Motor neuron (in vitro differentiated cells): ENCODE measurements at regions not wholly inside any gene's neighbourhood (a gene's known extent, or its start where the extent isn't known, plus 50 kb on each side); places are given as distances from the start of the nearest gene placed in this dataset.

Experiments
- ATAC-seq, 8 experiments: fragments of 200-7000 bp; cut with Tn5 transposase; replicated peaks in 6 of 8; 2 replicates each; pipeline ENCODE4 v1.8.0; 2021; ENCODE audit warnings: mild to moderate bottlenecking in 8 of 8, moderate library complexity in 8 of 8
- H3K27ac ChIP-seq, 2 donors: fragments of 250-450 bp; sonication (Bioruptor Pico); 2 replicates each; pipeline ENCODE4 v1.9.0; 2021; ENCODE audit warnings: antibody characterized with exemption in 2 of 2, mild to moderate bottlenecking in 2 of 2, moderate library complexity in 1 of 2
- H3K4me1 ChIP-seq, 2 donors: fragments of 250-450 bp; sonication (Bioruptor Pico); replicated peaks in 1 of 2; 2 replicates each; pipeline ENCODE4 v1.6.1; 2021; ENCODE audit warnings: antibody characterized with exemption in 2 of 2, mild to moderate bottlenecking in 2 of 2, moderate library complexity in 1 of 2
- H3K4me3 ChIP-seq, 5 donors: fragments of 250-450 bp; sonication (Bioruptor Pico); 2 replicates each; pipeline ENCODE4 v1.9.0; 2021; ENCODE audit warnings: antibody characterized with exemption in 5 of 5, mild to moderate bottlenecking in 5 of 5, moderate library complexity in 4 of 5
- WGBS, 10 experiments: fragments of 450-650 bp; shearing (Covaris generic); methylation state at CpG; one replicate each; pipeline ENCODE4 v1.0.0; 2022; 5-methylcytosine and 5-hydroxymethylcytosine counted together
- in situ Hi-C, 9 experiments: fragments of 400-800 bp; cut with MboI; loops; one replicate each; pipeline ENCODE4 v1.15.0; 2021; ENCODE audit warnings: low sequenced_read_pairs in 9 of 9, low pct_unique_long_range_greater_than_20kb in 2 of 9; ENCODE audit not compliant: unreplicated experiment in 9 of 9

- Histone ChIP-seq H3K4me1 (peaks cover 8 to 25% of the 10 kb centered on the region in 2 donors), H3K27ac (no peak overlapping the region), H3K4me3 (no peak overlapping the region)
- no peak for ATAC-seq
- 60 to 100% methylated on average over 1 to 2 of the region's 11 CpGs; no CpG with 5 or more reads in 8 of the 10 experiments for WGBS, 10 experiments
- in situ Hi-C loops = no loop called here
Measured at GRCh38 chr2:9109871-9110270, 96.7 kb upstream of the ASAP2 start.

GRCh38 chr2:9108210-9108967 is 98.2 kb upstream of the ASAP2 start:
- ATAC-seq = peak in 5 of 8 experiments; percentile 14 to 43 (median 28)
- peaks cover 8 to 25% of the 10 kb centered on the region in 2 donors for H3K4me1 ChIP-seq
- in situ Hi-C loops = no loop called here
- no peak overlapping the region for H3K4me3 ChIP-seq
- WGBS, 10 experiments = 20 to 100% (median 80%) methylated on average over 1 to 5 of the region's 11 CpGs; no CpG with 5 or more reads in 3 of the 10 experiments
- no peak overlapping the region for H3K27ac ChIP-seq

GRCh38 chr2:9107168-9108025 is 99.2 kb upstream of the ASAP2 start:
- 43 to 100% (median 77%) methylated on average over 1 to 9 of the region's 16 CpGs; no CpG with 5 or more reads in 1 of the 10 experiments for WGBS, 10 experiments
- H3K4me3 ChIP-seq = no peak overlapping the region
- in situ Hi-C loops = no loop called here
- no peak for ATAC-seq
- H3K27ac ChIP-seq = peak overlapping the region in 1 of 2 donors; percentile 58
- peaks cover 8 to 25% of the 10 kb centered on the region in 2 donors for H3K4me1 ChIP-seq

- Histone ChIP-seq H3K4me1 (peaks cover 8 to 23% of the 10 kb centered on the region in 2 donors), H3K27ac (no peak overlapping the region), H3K4me3 (no peak overlapping the region)
- peak in 5 of 8 experiments; percentile 73 to 82 (median 76) for ATAC-seq
- 60 to 100% (median 100%) methylated on average over 1 to 9 of the region's 12 CpGs; no CpG with 5 or more reads in 3 of the 10 experiments for WGBS, 10 experiments
- in situ Hi-C loops = no loop called here
Measured at GRCh38 chr2:9106338-9107167, 100.1 kb upstream of the ASAP2 start.

- WGBS, 10 experiments = 40 to 100% (median 80%) methylated on average over 1 to 8 of the region's 21 CpGs
- no peak for ATAC-seq
- in situ Hi-C loops = no loop called here
- Histone ChIP-seq H3K27ac (no peak overlapping the region), H3K4me3 (no peak overlapping the region), H3K4me1 (peaks cover 8 to 23% of the 10 kb centered on the region in 2 donors)
Measured at GRCh38 chr2:9105601-9106337, 100.8 kb upstream of the ASAP2 start.

- in situ Hi-C loops = no loop called here
- H3K4me3 ChIP-seq = no peak overlapping the region
- no peak for ATAC-seq
- H3K4me1 ChIP-seq = peaks cover 8 to 23% of the 10 kb centered on the region in 2 donors
- 76 to 100% (median 93%) methylated on average over 1 to 12 of the region's 14 CpGs; no CpG with 5 or more reads in 2 of the 10 experiments for WGBS, 10 experiments
- H3K27ac ChIP-seq = no peak overlapping the region
Measured at GRCh38 chr2:9103663-9104277, 100.3 kb upstream of the MBOAT2 start.

- 63 to 90% (median 81%) methylated on average over 2 to 12 of the region's 21 CpGs; no CpG with 5 or more reads in 2 of the 10 experiments for WGBS, 10 experiments
- Histone ChIP-seq H3K4me1 (peaks cover 8 to 17% of the 10 kb centered on the region in 2 donors), H3K27ac (no peak overlapping the region), H3K4me3 (no peak overlapping the region)
- ATAC-seq = no peak
- in situ Hi-C loops = no loop called here
Measured at GRCh38 chr2:9102861-9103662, 99.6 kb upstream of the MBOAT2 start.

GRCh38 chr2:9101763-9102425 is 98.4 kb upstream of the MBOAT2 start:
- WGBS, 10 experiments = 65 to 100% (median 82%) methylated on average over 2 to 10 of the region's 11 CpGs; no CpG with 5 or more reads in 1 of the 10 experiments
- H3K4me1 ChIP-seq = peaks cover 11% of the 10 kb centered on the region in 2 donors
- H3K4me3 ChIP-seq = no peak overlapping the region
- ATAC-seq = no peak
- H3K27ac ChIP-seq = no peak overlapping the region
- in situ Hi-C loops = no loop called here

GRCh38 chr2:9100080-9100876 is 96.8 kb upstream of the MBOAT2 start:
- Histone ChIP-seq H3K27ac (no peak overlapping the region), H3K4me3 (no peak overlapping the region), H3K4me1 (peaks cover 6 to 14% of the 10 kb centered on the region in 2 donors)
- 75 to 100% (median 96%) methylated on average over 1 to 10 of the region's 10 CpGs; no CpG with 5 or more reads in 2 of the 10 experiments for WGBS, 10 experiments
- in situ Hi-C loops = no loop called here
- no peak for ATAC-seq

GRCh38 chr2:9099341-9099751 is 95.9 kb upstream of the MBOAT2 start:
- no peak overlapping the region for H3K4me3 ChIP-seq
- H3K27ac ChIP-seq = no peak overlapping the region
- no peak for ATAC-seq
- WGBS, 10 experiments = 27 to 100% (median 81%) methylated on average over 1 to 9 of the region's 9 CpGs; no CpG with 5 or more reads in 3 of the 10 experiments
- in situ Hi-C loops = no loop called here
- peaks cover 6 to 14% of the 10 kb centered on the region in 2 donors for H3K4me1 ChIP-seq
